ENCODE measurements at regions not wholly inside any gene's neighbourhood (a gene's known extent, or its start where the extent isn't known, plus 50 kb on each side); places are given as distances from the start of the nearest gene placed in this dataset.

GRCh38 chr13:83352391-83352790, 529.9 kb downstream of the SLITRK1 start:
- H3K4me1 ChIP-seq, result no peaks in the 10 kb centered on the region
- H3K27me3 ChIP-seq, result no peaks in the 10 kb centered on the region
- H3K9me3 ChIP-seq, result no peaks in the 10 kb centered on the region
- 64 to 79% methylated on average over 1 of the region's 1 CpG for WGBS, 2 donors
- intact Hi-C loops (cut with DNase I), result no loop called here
- no peak for DNase-seq
- no peak for TF ChIP-seq CTCF (IDR thresholded peaks at IDR 0.05)
- TF ChIP-seq POLR2A (IDR thresholded peaks at IDR 0.05), result no peak
- H3K27ac ChIP-seq, result no peak overlapping the region
- no peaks in the 10 kb centered on the region for H3K36me3 ChIP-seq
- H3K4me3 ChIP-seq (replicated peaks in 1 of 3), result no peak overlapping the region

DNA sequence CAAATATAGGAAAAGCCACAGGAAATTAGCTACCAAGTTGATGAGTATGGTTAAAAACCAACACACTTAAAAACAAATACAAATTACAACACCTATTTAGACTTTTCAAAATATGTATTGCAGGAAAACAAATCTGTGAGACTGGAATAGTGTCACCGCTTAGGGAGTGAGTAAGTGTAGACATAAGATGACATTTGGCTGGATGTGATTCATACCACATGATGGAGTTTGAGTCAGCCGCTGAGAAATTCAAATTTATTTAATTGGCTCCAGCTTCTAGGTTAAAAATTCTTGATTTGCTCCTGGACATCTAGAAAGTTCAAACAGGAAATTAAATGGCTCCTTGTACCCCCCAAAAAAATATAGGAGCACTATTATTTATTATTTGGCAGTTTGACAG, 531.7 kb downstream of the SLITRK1 start:
- no peak for DNase-seq

DNA sequence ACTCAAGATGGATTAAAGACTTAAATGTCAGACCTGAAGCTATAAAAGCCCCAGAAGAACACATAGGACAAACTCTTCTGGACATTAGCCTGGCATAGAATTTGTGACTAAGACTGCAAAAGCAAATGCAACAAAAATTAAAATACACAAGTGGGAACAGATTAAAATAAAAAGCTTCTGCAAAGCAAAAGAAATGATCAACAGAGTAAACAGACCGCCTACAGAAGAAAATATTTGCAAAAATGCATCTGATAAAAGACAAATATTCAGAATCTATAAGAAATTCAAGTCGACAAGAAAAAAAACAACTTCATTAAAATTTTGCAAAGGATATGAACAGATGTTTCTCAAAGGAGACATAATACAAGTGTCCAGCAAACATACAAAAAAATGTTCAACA, 537.8 kb downstream of the SLITRK1 start:
- H3K9me3 ChIP-seq, result no peaks in the 10 kb centered on the region
- DNase-seq, result no peak
- intact Hi-C loops (cut with DNase I), result no loop called here
- no peaks in the 10 kb centered on the region for H3K36me3 ChIP-seq
- no peak overlapping the region for H3K4me3 ChIP-seq (replicated peaks in 1 of 3)
- 85 to 89% methylated on average over 2 of the region's 2 CpGs for WGBS, 2 donors
- H3K4me1 ChIP-seq, result no peaks in the 10 kb centered on the region
- TF ChIP-seq CTCF (IDR thresholded peaks at IDR 0.05) (no peak), POLR2A (IDR thresholded peaks at IDR 0.05) (no peak)
- H3K27ac ChIP-seq, result no peak overlapping the region
- H3K27me3 ChIP-seq, result no peaks in the 10 kb centered on the region

More for the DNA sequence above, 531.7 kb downstream of the SLITRK1 start:
- H3K27ac ChIP-seq, result no peak overlapping the region
- H3K27me3 ChIP-seq, result no peaks in the 10 kb centered on the region
- TF ChIP-seq CTCF (IDR thresholded peaks at IDR 0.05) (no peak), POLR2A (IDR thresholded peaks at IDR 0.05) (no peak)
- H3K4me1 ChIP-seq, result no peaks in the 10 kb centered on the region
- no peaks in the 10 kb centered on the region for H3K9me3 ChIP-seq
- no peaks in the 10 kb centered on the region for H3K36me3 ChIP-seq
- H3K4me3 ChIP-seq (replicated peaks in 1 of 3), result no peak overlapping the region
- WGBS, 2 donors, result 88 to 93% methylated on average over 2 of the region's 2 CpGs
- intact Hi-C loops (cut with DNase I), result no loop called here

- no peak for DNase-seq
- no peaks in the 10 kb centered on the region for H3K27me3 ChIP-seq
- 75% methylated on average over 2 of the region's 2 CpGs for WGBS, 2 donors
- H3K9me3 ChIP-seq, result no peaks in the 10 kb centered on the region
- TF ChIP-seq POLR2A (IDR thresholded peaks at IDR 0.05), result no peak
- no peak for TF ChIP-seq CTCF (IDR thresholded peaks at IDR 0.05)
- no peak overlapping the region for H3K4me3 ChIP-seq (replicated peaks in 1 of 3)
- H3K27ac ChIP-seq, result no peak overlapping the region
- intact Hi-C loops (cut with DNase I), result no loop called here
- H3K4me1 ChIP-seq, result no peaks in the 10 kb centered on the region
- no peaks in the 10 kb centered on the region for H3K36me3 ChIP-seq
These were observed 542.1 kb downstream of the SLITRK1 start for GRCh38 chr13:83340170-83340569.

- no peak for TF ChIP-seq POLR2A (IDR thresholded peaks at IDR 0.05)
- no peak for TF ChIP-seq CTCF (IDR thresholded peaks at IDR 0.05)
- Histone ChIP-seq H3K27ac (no peak overlapping the region), H3K36me3 (no peaks in the 10 kb centered on the region), H3K4me1 (no peaks in the 10 kb centered on the region), H3K4me3 (replicated peaks in 1 of 3) (no peak overlapping the region), H3K9me3 (no peaks in the 10 kb centered on the region), H3K27me3 (no peaks in the 10 kb centered on the region)
- DNase-seq, result no peak
- intact Hi-C loops (cut with DNase I), result no loop called here
- 77 to 78% methylated on average over 7 of the region's 7 CpGs for WGBS, 2 donors
These were observed 548.5 kb downstream of the SLITRK1 start for GRCh38 chr13:83333614-83334388.
